ENCODE measurements at regions not wholly inside any gene's neighbourhood (a gene's known extent, or its start where the extent isn't known, plus 50 kb on each side); places are given as distances from the start of the nearest gene placed in this dataset.

GRCh38 chr1:80251591-80251990 lies 1245.1 kb upstream of the ADGRL4 start:
- Histone ChIP-seq H2BK12ac (ENCODE audit: low read depth, low read length) (no peak overlapping the region), H3K27me3 (replicated peaks in 1 of 4; ENCODE audit: control insufficient read depth in 3 of 4, extremely low read depth in 1 of 4, insufficient read depth in 3 of 4, low read length in 3 of 4) (no peaks in the 10 kb centered on the region), H2BK120ac (replicated peaks; ENCODE audit: low read depth, low read length) (no peak overlapping the region), H2AK5ac (ENCODE audit: low read depth, low read length) (no peak overlapping the region), H3K4me3 (ENCODE audit: extremely low read depth in 1 of 4, insufficient read depth in 2 of 4, low read depth in 3 of 4, low read length in 4 of 4) (no peak overlapping the region), H2BK5ac (ENCODE audit: low read depth, low read length) (no peak overlapping the region), H3K9me3 (ENCODE audit: insufficient read depth in 2 of 2, low read depth in 1 of 2, low read length in 1 of 2) (peaks cover 0 to 6% of the 10 kb centered on the region in 2 experiments; a peak in 2 of 4 replicates), H3K23ac (ENCODE audit: insufficient read length) (no peak overlapping the region), H2BK15ac (ENCODE audit: low read length) (no peak overlapping the region), H3K27ac (ENCODE audit: low read depth, low read length) (no peak overlapping the region), H4K8ac (ENCODE audit: extremely low read depth, insufficient read depth, low read length) (no peak overlapping the region), H3K18ac (ENCODE audit: extremely low read depth, low read length) (no peak overlapping the region), H3K36me3 (ENCODE audit: control insufficient read depth in 2 of 4, insufficient read depth in 4 of 4, low read length in 3 of 4) (no peaks in the 10 kb centered on the region), H3K23me2 (ENCODE audit: low read depth, low read length) (no peaks in the 10 kb centered on the region), H3K56ac (replicated peaks; ENCODE audit: insufficient read length, low read depth, low read length) (no peak overlapping the region), H2AFZ (ENCODE audit: low read length) (no peak overlapping the region), H3K4ac (replicated peaks; ENCODE audit: insufficient read length, low read depth, low read length) (no peak overlapping the region), H3K4me1 (replicated peaks in 1 of 4; ENCODE audit: control insufficient read depth in 3 of 4, insufficient read depth in 4 of 4, low read length in 3 of 4) (no peaks in the 10 kb centered on the region), H3K79me2 (ENCODE audit: control insufficient read depth in 1 of 2, insufficient read depth in 2 of 2, low read length in 2 of 2) (no peaks in the 10 kb centered on the region), H3K14ac (ENCODE audit: insufficient read length) (no peak overlapping the region), H3K9ac (replicated peaks in 1 of 4; ENCODE audit: extremely low read depth in 1 of 4, low read depth in 3 of 4, low read length in 3 of 4) (no peak overlapping the region), H2BK20ac (ENCODE audit: low read length) (no peak overlapping the region), H3K79me1 (ENCODE audit: low read depth, low read length) (no peaks in the 10 kb centered on the region), H3K4me2 (ENCODE audit: insufficient read depth in 1 of 2, low read depth in 2 of 2, low read length in 2 of 2) (no peak overlapping the region), H4K20me1 (replicated peaks in 1 of 2; ENCODE audit: control insufficient read depth in 1 of 2, insufficient read depth in 2 of 2, low read length in 2 of 2) (no peaks in the 10 kb centered on the region), H4K5ac (ENCODE audit: insufficient read length, low read depth, low read length) (no peak overlapping the region), H4K91ac (replicated peaks; ENCODE audit: insufficient read length, low read length) (no peak overlapping the region)
- WGBS, 2 experiments (ENCODE audit: extremely low coverage in 1 of 2, insufficient coverage in 1 of 2, insufficient read length in 1 of 2, insufficient replicate concordance in 2 of 2, low coverage in 1 of 2, low lambda C conversion rate in 2 of 2, missing lambda C conversion rate in 1 of 2) = 96% methylated on average over 1 of the region's 1 CpG; no CpG with 5 or more reads in 1 of the 2 experiments
- DNase-seq (ENCODE audit: low read depth in 1 of 2, low spot score in 2 of 2) (no peak), FAIRE-seq (no peak)
- CTCF ChIA-PET (ENCODE audit: partially characterized antibody) = interaction anchor here (1.1 kb wide), 1 partner anchor 1628 kb away, joined by 4 read pairs; no protein-coding TSS in a partner anchor
- POLR2A ChIA-PET (ENCODE audit: partially characterized antibody) = no interaction called here
- TF ChIP-seq E2F6 (IDR thresholded peaks at IDR 0.05) = no peak
- no peak for TF ChIP-seq BACH1 (IDR thresholded peaks at IDR 0.05; ENCODE audit: low read length)
- TF ChIP-seq POLR2AphosphoS5 (IDR thresholded peaks at IDR 0.05; ENCODE audit: low read depth, low read length) = no peak
- TF ChIP-seq EP300 (IDR thresholded peaks at IDR 0.05; ENCODE audit: borderline replicate concordance in 1 of 2, low read depth in 2 of 2, low read length in 2 of 2) = no peak
- TF ChIP-seq, protein P1, sequence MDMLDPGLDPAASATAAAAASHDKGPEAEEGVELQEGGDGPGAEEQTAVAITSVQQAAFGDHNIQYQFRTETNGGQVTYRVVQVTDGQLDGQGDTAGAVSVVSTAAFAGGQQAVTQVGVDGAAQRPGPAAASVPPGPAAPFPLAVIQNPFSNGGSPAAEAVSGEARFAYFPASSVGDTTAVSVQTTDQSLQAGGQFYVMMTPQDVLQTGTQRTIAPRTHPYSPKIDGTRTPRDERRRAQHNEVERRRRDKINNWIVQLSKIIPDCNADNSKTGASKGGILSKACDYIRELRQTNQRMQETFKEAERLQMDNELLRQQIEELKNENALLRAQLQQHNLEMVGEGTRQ (IDR thresholded peaks at IDR 0.05; ENCODE audit: low read length) = no peak
- TF ChIP-seq ASH2L (IDR thresholded peaks at IDR 0.05; ENCODE audit: low read length) = no peak
- no peak for TF ChIP-seq BCL11A (IDR thresholded peaks at IDR 0.05; ENCODE audit: low read depth in 2 of 2, low read length in 2 of 2)
- no peak for TF ChIP-seq CHD2 (IDR thresholded peaks at IDR 0.05; ENCODE audit: low read length)
- no peak for TF ChIP-seq PHF8 (conservative IDR thresholded peaks at IDR 0.05; ENCODE audit: low read depth, low read length)
- TF ChIP-seq KDM1A (IDR thresholded peaks at IDR 0.05; ENCODE audit: borderline replicate concordance, low read length) = no peak
- TF ChIP-seq RBBP5 (IDR thresholded peaks at IDR 0.05; ENCODE audit: borderline replicate concordance, low read depth, low read length) = no peak

Data from H1 (cell line).